HG03571 (cell line): ENCODE measurements at regions not wholly inside any gene's neighbourhood (a gene's known extent, or its start where the extent isn't known, plus 50 kb on each side); places are given as distances from the start of the nearest gene placed in this dataset.
"Not testable (repeated sequence)": the region's sequence is repeated elsewhere in the genome, so short reads cannot be mapped to it uniquely, and the experiment has no call there.

Experiments used
- ATAC-seq: cut with Tn5 transposase; IDR thresholded peaks from one replicate; pipeline ENCODE4 v1.9.1; 2021; ENCODE audit not compliant: unreplicated experiment

- ATAC-seq: no peak
Measured at GRCh38 chr2:234166531-234166930, 116.0 kb downstream of the SPP2 start.

GRCh38 chr2:234165421-234165820, 114.9 kb downstream of the SPP2 start:
- ATAC-seq: no peak

GRCh38 chr2:234164493-234165413, 114.3 kb downstream of the SPP2 start:
- peak; percentile 64 for ATAC-seq

GRCh38 chr2:234163510-234164045, 113.1 kb downstream of the SPP2 start:
- ATAC-seq: no peak

GRCh38 chr2:234162861-234163260, 112.4 kb downstream of the SPP2 start:
- ATAC-seq: no peak

GRCh38 chr2:234161932-234162331, 111.4 kb downstream of the SPP2 start:
- no peak for ATAC-seq

- no peak for ATAC-seq
Measured at GRCh38 chr2:234158812-234159211, 108.3 kb downstream of the SPP2 start.

GRCh38 chr2:234157817-234158588, 107.5 kb downstream of the SPP2 start:
- ATAC-seq: no peak

- ATAC-seq: no peak
Measured at GRCh38 chr2:234156326-234156725, 105.8 kb downstream of the SPP2 start.

GRCh38 chr2:234152835-234153234, 102.3 kb downstream of the SPP2 start:
- ATAC-seq: not testable (repeated sequence)

- no peak for ATAC-seq
Measured at GRCh38 chr2:234147335-234147861, 96.9 kb downstream of the SPP2 start.

GRCh38 chr2:234146087-234146826, 95.8 kb downstream of the SPP2 start:
- no peak for ATAC-seq

- ATAC-seq: no peak
Measured at GRCh38 chr2:234145511-234145910, 95.0 kb downstream of the SPP2 start.

- no peak for ATAC-seq
Measured at GRCh38 chr2:234145057-234145456, 94.6 kb downstream of the SPP2 start.

GRCh38 chr2:234143896-234144295, 93.4 kb downstream of the SPP2 start:
- no peak for ATAC-seq

GRCh38 chr2:234142530-234142929, 92.0 kb downstream of the SPP2 start:
- ATAC-seq: no peak

GRCh38 chr2:234139755-234140154, 89.3 kb downstream of the SPP2 start:
- ATAC-seq: no peak

- no peak for ATAC-seq
Measured at GRCh38 chr2:234138836-234139235, 88.3 kb downstream of the SPP2 start.

- no peak for ATAC-seq
Measured at GRCh38 chr2:234137400-234138014, 87.0 kb downstream of the SPP2 start.

- no peak for ATAC-seq
Measured at GRCh38 chr2:234136461-234136860, 86.0 kb downstream of the SPP2 start.
